Stromal cell of bone marrow (primary cell): ENCODE measurements at regions not wholly inside any gene's neighbourhood (a gene's known extent, or its start where the extent isn't known, plus 50 kb on each side); places are given as distances from the start of the nearest gene placed in this dataset.
"Not testable (repeated sequence)": the region's sequence is repeated elsewhere in the genome, so short reads cannot be mapped to it uniquely, and the experiment has no call there.

Experiments
- DNase-seq: peaks from one replicate; pipeline ENCODE4 v3.0.0-alpha.2; 2012; ENCODE audit warnings: low read depth

DNA sequence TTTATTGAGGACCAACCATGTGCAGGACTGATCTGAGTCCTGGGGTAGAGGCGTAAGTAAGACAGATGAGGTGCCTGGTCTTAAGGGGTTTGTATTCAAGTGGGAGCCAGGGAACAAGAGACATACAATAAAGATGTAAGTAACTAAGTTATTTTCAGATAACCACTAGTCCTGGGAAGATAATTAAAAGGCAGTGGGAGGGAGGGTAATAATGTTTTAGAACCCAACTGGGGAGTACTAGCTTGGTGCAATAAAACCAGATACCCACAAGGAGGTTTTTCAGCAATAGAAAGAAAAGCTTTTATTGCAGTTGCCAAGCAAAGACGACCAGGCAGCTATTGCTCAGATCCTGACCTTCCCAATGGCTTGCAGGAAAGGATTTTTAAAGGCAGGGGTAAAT, 893.7 kb downstream of the UQCRFS1 start:
- DNase-seq = no peak

GRCh38 chr19:28318469-28319179, 894.3 kb downstream of the UQCRFS1 start:
- DNase-seq = no peak

- DNase-seq = no peak
Measured at GRCh38 chr19:28316464-28316863, 896.5 kb downstream of the UQCRFS1 start.

DNA sequence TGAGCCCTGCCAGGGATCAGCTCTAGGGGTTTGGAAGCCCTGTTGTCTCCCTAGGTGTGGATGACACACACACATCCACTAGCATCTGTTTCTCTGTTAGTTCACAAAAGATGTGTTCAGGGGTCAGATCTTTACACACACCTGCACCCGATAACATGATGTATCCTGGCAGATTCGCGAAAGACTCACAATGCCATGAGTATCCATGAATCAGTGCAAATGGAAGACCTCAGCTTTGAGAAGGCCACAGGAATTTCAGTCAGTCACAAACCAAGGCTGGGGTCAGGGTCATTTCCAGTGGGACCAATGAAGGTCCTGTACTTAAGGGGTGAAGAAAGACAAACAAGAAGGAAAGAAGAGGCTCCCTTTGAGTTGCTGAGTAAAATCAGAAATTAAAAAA, 898.2 kb downstream of the UQCRFS1 start:
- no peak for DNase-seq

- no peak for DNase-seq
Measured at GRCh38 chr19:28314287-28314686, 898.7 kb downstream of the UQCRFS1 start.

- peak; percentile 62 for DNase-seq
Measured at GRCh38 chr19:28313633-28314032, 899.3 kb downstream of the UQCRFS1 start.

DNA sequence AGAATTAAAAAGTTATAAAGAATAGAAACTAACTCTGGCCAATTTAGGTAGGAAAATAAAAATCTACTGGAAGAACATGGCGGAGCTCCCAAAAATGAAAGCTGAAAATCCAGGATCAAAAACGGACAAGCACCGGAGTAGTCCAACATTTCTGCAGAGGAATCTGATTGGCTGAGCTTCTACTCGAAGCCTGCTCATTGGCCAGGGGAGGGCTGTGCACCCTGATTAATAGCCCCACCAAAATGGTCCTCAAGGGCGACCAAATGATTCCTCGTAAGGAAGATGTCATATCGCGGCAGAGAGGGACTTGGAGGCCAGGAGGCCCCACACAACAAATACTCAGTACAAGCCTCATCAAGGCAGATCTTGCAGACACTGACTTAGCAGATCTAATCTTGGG, 900.7 kb downstream of the UQCRFS1 start:
- DNase-seq = no peak

DNA sequence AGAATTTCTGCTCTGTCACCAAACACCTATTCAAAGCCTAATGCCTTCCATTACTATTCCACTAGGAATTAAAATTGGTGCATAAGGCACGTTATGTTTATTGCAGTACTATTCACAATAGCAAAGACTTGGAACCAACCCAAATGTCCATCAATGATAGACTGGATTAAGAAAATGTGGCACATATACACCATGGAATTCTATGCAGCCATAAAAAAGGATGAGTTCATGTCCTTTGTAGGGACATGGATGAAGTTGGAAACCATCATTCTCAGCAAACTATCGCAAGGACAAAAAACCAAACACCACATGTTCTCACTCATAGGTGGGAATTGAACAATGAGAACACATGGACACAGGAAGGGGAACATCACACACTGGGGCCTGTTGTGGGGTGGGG, 902.1 kb downstream of the UQCRFS1 start:
- not testable (repeated sequence) for DNase-seq

DNA sequence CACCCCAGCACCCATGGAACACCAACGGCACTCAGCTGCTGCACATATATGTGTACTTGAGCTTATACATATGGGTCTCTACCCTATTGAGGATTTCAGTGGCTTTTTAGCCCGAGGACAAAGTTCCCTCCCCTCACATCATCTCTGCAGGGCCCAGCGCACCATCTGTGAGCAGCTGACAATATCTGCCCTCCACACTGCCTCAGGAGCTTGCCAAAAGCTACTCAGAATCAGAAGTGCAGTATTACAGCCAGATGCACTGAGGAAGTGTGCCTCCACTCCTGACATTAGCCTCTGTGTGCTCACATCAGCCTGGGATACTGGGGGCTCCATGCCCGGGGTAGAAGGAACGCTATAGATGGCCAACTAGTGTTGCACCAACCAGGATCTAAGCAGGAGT, 903.9 kb downstream of the UQCRFS1 start:
- no peak for DNase-seq

DNA sequence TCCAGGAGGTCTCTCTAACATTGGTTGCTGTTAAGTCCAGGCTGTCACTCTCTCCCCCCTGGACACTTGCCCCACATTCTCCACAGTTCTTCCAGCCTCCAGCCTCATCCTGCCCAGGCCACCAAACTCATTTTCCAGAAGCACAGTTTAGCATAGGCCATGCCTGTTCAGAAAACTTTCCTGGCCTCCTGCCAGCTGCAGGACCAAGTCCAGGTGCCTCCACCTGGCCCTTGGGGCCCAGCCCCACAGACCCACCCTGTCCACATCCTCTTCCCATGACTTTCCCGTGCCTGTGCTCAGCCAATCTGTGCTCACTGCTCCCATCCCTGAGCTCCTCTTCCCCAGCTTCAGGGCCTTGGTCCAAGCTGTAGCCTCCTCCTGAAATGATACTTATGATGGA, 905.0 kb downstream of the UQCRFS1 start:
- no peak for DNase-seq

GRCh38 chr19:28307487-28307886, 905.5 kb downstream of the UQCRFS1 start:
- no peak for DNase-seq

DNA sequence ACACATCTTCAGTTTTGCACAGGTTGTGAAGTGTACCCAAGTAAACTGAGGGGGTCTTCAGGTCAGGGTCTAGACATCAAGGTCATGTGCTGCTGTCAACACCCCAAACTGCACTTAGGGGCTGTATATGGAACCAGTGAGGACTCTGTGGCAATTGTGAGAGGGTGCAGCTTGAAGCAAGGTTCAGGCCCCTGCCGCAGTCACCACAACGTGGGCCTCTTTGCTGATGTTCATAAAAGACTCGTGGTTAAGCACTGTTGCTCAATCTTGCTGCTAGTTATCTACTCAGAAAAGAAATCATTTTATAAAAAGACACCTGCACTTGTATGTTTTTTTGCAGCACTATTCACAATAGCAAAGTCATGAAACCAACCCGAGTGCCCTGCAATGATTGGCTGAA, 907.4 kb downstream of the UQCRFS1 start:
- no peak for DNase-seq

DNA sequence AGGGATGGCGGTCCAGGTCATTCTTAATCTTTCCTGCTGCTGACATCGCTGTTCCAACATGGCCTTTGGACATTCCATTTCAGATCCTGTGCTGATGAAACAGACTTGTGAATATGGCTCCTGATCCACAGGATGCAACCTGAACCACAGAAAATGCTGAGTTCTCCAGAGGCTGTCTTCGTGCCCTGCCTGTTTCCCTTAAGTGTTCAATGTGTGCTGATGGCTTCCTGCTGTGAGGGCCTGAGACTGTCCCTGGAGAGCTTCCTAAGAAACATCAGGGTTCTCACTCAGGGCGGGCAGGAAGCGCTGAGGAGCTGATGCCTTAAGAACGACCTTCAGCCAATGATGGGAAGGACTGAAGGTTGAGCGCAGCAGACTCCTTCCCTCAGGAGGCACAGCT, 909.4 kb downstream of the UQCRFS1 start:
- no peak for DNase-seq

GRCh38 chr19:28301961-28302360, 911.0 kb downstream of the UQCRFS1 start:
- DNase-seq = no peak

DNA sequence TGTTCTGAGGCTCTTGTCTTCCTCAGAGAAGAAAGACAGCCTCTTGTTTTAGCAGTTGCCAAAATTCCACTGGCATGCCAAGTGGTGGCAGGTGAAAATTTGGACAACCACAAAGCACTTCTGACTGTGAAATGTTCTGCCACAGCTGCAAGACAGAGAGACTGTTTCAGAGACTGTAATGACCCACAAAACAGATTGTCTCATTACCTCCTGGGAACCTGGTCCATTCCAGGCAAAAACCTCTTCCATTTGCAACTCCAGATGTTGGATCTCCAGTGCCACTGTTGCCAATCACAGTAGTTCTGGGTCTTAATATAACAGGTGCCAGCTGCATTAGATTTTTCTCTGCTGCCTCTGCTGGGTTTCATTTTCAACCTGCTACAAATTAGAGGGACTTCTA, 911.5 kb downstream of the UQCRFS1 start:
- no peak for DNase-seq

GRCh38 chr19:28299649-28300048, 913.3 kb downstream of the UQCRFS1 start:
- DNase-seq = no peak

GRCh38 chr19:28297586-28298157, 915.3 kb downstream of the UQCRFS1 start:
- no peak for DNase-seq

- no peak for DNase-seq
Measured at GRCh38 chr19:28297036-28297435, 915.9 kb downstream of the UQCRFS1 start.

DNA sequence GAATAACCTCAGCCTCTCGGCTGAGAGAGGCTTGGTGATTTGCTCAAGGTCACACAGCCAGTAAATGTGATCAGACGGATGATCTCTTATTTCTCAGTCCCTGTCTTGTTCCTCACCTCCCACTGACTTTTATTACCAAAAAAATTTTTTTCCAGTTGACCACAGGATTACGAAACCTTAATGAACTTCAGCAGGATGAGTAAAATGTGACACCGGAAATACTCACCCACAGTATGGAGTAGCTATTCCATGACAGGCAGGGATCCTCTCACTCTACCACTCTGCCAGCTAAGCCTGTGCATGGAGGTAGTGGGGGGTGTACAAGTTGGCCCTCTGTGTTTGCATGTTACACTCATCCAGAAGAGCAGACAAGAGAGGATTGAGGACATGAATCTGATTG, 916.4 kb downstream of the UQCRFS1 start:
- DNase-seq = peak; percentile 18

- not testable (repeated sequence) for DNase-seq
Measured at GRCh38 chr19:28294975-28295374, 918.0 kb downstream of the UQCRFS1 start.

- no peak for DNase-seq
Measured at GRCh38 chr19:28294395-28294794, 918.6 kb downstream of the UQCRFS1 start.

- no peak for DNase-seq
Measured at GRCh38 chr19:28293685-28294084, 919.3 kb downstream of the UQCRFS1 start.

- DNase-seq = no peak
Measured at GRCh38 chr19:28292822-28293500, 920.0 kb downstream of the UQCRFS1 start.

- no peak for DNase-seq
Measured at GRCh38 chr19:28291874-28292273, 921.1 kb downstream of the UQCRFS1 start.
